ENCODE measurements at regions not wholly inside any gene's neighbourhood (a gene's known extent, or its start where the extent isn't known, plus 50 kb on each side); places are given as distances from the start of the nearest gene placed in this dataset.
"Not testable (repeated sequence)": the region's sequence is repeated elsewhere in the genome, so short reads cannot be mapped to it uniquely, and the experiment has no call there.

DNA sequence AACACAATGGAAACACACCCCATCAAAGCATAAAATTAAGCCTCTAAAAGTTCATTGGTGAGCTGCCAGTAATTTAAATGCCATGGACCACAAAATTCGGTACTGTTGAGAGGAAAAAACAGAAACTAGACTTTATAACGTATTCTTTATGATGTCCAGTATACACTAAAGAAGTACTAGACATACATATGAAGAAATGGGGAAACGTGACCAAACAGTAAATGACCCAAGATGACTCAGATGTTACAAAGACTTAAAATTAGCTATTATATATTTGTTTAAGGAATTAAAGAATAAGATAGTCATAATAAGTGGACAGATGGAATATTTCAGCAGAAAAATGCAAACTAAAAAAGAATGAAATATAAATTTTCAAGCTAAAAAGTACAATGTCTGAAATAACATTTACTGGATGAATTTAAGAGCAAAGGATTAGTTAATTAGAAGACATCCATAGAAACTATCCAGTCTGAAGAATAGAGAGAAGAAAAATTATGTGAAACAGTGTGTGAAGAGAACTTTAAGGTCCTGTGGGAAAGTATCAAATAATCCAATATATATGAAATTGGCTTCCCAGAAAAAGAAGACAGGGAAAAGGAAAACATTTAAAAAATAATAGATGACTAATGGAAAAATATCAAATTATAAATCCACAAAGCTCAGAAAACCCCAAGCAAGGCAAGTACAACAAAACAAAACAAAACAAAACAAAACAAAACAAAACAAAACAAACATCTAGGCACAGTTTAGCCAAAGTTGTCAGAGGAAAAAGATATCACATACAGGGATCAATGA, 69.4 kb downstream of the SAMD9 start:
- DNase-seq: no peak

GRCh38 chr7:93047514-93048099, 70.2 kb downstream of the SAMD9 start:
- no peak for DNase-seq

- no peak for DNase-seq
These were observed 71.1 kb downstream of the SAMD9 start for GRCh38 chr7:93046641-93047040.

- DNase-seq: no peak
These were observed 73.5 kb downstream of the SAMD9 start for GRCh38 chr7:93044147-93044810.

GRCh38 chr7:93043385-93043985, 74.3 kb downstream of the SAMD9 start:
- no peak for DNase-seq

DNA sequence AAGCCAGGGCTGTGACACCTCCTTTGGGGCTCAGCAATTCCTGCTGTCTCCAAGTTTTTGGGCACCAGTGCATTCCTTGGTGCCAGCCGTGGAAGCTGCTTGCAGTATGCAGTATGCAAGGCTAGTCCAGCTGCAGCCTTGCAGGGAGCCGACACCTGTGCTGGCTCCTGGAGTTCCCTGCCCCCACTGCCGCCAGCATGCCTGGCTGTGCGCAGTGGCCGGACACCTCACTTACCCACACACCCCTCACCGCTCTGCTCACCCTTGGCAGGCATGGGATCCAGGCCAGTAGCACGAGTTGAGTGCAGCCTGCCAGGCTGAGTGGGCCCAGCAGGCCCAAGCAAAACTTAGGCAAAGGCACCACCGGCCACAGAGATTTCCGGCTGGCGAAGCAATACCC, 77.4 kb downstream of the SAMD9 start:
- no peak for DNase-seq

DNA sequence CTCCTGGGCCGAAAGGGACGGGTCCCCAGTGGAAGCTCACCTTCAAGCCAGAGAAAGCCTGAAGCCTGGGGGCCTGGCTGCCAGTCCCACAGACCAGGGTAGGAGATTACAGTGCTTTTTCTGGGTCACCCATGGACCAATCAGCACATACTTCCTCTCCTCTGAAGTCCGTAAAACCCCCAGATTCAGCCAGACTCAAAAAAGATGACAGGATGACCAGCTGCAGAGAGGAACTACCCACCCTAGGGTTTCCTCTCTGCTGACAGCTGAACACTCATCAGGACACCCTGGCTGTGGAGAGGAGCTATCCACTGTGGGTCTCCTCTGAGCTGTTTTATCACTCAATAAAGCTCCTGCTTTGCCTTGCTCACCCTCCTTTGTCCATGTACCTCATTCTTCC, 78.0 kb downstream of the SAMD9 start:
- DNase-seq: no peak

- DNase-seq: no peak
These were observed 78.5 kb downstream of the SAMD9 start for GRCh38 chr7:93039282-93039681.

GRCh38 chr7:93036807-93037206, 81.0 kb downstream of the SAMD9 start:
- DNase-seq: no peak

DNA sequence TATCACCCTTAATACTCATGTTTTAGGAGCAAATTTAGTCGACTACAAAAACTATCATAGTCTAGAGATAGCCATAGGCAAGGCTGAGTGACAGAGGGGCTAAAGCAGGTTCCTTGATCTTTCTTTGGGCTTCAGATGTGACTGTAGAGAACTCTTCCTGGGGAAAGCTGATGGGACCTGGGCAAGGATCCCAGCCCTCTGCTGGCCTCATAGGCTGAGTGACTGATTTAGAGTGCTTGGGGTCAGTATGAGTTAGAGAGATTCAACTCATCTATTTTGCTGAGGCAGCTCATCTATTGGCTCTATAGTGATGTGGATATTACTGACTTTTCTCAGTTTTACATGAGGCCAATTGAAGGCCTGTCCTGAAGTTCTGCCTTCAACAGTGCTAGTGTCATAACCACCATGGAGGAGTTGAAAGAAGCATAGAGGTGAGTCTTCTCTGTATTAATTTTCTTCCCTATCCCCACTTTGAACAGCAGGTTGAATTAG, 81.6 kb downstream of the SAMD9 start:
- DNase-seq: no peak

DNA sequence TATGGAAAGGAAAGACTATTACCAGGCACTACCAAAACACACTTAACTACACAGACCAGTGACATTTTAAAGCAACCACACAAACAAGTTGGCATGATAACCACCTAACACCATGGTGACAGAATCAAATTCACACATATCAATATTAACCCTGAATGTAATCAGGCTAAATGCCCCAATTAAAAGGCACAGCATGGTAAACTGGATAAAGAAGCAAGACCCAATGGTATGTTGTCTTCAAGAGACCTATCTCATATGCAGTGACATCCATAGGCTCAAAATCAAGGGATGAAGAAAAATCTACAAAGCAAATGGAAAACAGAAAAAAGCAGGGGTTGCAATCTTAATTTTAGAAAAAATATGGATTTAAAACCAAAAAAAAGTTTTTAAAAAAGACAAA, 86.0 kb downstream of the SAMD9 start:
- DNase-seq: no peak

- DNase-seq: no peak
These were observed 87.1 kb downstream of the SAMD9 start for GRCh38 chr7:93030605-93031225.

- no peak for DNase-seq
These were observed 88.7 kb downstream of the SAMD9 start for GRCh38 chr7:93029056-93029455.

- no peak for DNase-seq
These were observed 89.2 kb downstream of the SAMD9 start for GRCh38 chr7:93028610-93029009.

DNA sequence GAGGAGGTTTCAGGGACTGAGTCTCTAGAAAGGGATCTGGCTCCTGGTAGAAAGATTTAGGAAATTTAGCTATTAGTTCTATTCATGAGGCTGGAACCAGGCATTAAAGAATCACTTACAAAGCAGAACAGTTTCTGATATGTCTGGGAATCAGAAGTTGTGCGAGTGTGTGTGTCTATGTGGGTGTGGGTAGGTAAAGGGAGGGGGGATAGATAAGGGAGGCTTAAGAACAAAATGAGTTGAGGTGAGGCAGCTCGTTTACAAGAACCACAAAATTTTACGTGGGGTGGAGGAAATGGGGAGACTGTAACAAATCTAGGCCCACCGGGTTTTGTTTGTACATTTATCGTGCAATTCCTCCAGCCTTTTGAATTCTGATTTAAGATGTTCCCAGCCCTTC, 90.7 kb downstream of the SAMD9 start:
- DNase-seq: no peak

DNA sequence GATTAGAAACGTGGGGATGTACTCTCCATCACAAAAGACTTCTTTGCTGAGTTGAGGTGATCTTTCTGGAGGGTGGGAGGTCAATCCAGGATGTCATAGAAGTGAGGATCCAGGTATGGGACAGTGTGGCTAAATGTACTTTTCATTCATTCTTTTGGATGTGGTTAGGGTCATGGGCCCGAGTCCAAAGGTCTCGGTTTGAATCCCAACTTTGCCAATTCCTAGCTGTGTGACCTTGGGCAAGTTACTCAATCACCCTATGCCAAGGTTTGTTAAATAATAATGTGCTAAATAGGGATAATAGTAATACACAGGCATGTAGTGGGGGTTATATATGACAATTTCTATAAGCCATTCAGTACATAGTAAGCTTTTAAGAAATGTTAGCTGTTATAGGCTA, 91.4 kb downstream of the SAMD9 start:
- no peak for DNase-seq

GRCh38 chr7:93025389-93025788, 92.4 kb downstream of the SAMD9 start:
- no peak for DNase-seq

- not testable (repeated sequence) for DNase-seq
These were observed 94.8 kb downstream of the SAMD9 start for GRCh38 chr7:93022931-93023478.

DNA sequence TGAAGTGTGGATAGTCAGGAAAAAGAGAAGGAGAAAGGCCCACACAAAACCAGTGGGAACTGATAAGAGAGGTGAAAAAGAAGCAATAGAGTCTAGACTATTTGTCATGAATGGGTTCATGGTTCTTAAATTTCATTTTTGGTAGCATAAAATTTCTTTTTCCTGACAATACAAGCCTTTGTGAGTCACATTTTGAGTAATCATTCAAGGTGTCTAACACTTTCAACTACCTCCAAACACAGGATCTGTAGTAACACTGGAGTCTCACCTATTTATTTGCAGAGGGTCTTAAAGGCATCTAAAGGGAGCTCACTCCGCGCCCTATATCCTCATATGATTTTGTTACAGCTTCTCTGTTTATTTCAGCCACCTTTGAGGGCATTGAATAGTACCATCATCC, 96.0 kb downstream of the SAMD9 start:
- no peak for DNase-seq

GRCh38 chr7:93018716-93019115, 99.1 kb downstream of the SAMD9 start:
- DNase-seq: no peak

- DNase-seq: no peak
These were observed 100.9 kb downstream of the SAMD9 start for GRCh38 chr7:93016681-93017381.

DNA sequence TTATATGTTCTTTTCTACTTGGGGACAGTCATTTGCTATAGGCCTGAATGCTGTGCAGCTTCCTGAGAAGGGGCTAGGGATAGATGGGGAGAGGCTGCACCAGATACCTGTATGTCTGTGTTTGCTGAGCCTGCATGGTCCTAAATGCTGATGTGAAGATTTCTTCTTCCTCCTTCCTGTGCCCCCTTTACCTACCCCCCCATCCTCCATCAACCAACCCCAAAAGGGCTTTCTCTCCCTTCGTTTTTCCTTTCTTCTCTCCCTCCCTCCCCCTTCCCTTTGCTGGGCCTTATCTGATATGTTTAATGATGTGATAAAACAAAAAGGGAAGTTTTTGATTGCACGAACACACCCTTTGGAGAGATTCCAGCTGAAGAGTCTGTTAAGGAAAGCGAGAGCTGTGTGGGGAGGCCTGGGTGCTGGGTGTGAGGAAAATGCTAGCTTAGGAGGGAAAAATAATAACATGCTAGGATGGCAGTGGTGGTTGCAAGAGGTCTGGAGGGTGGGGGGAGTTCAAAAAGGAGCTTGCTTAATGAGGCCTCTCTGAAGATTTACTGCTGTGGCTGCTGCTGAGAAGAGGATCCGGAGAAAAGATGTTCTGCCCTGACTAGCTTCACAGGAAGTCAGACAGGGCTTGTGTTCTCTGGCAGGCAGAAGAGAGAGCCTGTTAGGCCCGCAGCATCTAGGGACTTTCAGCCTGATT, 101.8 kb downstream of the SAMD9 start:
- DNase-seq: no peak

Measured in activated naive CD4-positive, alpha-beta T cell treated with anti-CD3 and anti-CD28 coated beads, Interleukin-2, amount 50 U/mL, for 16 hours (primary cell).